ENCODE measurements at regions not wholly inside any gene's neighbourhood (a gene's known extent, or its start where the extent isn't known, plus 50 kb on each side); places are given as distances from the start of the nearest gene placed in this dataset.

DNA sequence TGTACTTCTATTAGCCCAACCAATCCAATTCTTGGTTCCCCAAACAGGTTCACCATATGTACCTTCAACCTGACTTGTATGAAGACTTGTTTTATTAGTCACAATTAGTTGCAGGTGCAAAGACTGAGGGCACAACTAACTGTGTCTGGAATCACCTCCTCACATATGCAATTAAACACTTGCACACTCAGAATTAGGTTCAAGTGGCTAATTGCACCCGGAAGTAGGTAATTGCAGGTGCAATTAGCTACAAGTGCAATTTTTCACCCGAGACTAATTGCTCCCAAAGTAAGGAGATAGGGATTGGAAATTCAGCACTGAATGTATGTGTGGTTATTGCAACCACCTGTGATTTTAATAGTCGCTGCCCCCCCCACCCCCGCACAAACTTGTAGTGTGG is 338.9 kb downstream of the ZSWIM6 start:
- CTCF ChIA-PET, result interaction anchor here (1.3 kb wide), 1 partner anchor 12 kb away, joined by 5 read pairs; no protein-coding TSS in a partner anchor
- Mint-ChIP-seq H3K4me3 (no peak overlapping the region), H3K36me3 (no peaks in the 10 kb centered on the region), H3K27me3 (peaks cover 13% of the 10 kb centered on the region), H3K9me3 (ENCODE audit: low read depth) (no peaks in the 10 kb centered on the region), H3K4me1 (peaks cover 3% of the 10 kb centered on the region), H3K27ac (no peak overlapping the region)
- DNase-seq, result no peak
- ATAC-seq, result no peak

DNA sequence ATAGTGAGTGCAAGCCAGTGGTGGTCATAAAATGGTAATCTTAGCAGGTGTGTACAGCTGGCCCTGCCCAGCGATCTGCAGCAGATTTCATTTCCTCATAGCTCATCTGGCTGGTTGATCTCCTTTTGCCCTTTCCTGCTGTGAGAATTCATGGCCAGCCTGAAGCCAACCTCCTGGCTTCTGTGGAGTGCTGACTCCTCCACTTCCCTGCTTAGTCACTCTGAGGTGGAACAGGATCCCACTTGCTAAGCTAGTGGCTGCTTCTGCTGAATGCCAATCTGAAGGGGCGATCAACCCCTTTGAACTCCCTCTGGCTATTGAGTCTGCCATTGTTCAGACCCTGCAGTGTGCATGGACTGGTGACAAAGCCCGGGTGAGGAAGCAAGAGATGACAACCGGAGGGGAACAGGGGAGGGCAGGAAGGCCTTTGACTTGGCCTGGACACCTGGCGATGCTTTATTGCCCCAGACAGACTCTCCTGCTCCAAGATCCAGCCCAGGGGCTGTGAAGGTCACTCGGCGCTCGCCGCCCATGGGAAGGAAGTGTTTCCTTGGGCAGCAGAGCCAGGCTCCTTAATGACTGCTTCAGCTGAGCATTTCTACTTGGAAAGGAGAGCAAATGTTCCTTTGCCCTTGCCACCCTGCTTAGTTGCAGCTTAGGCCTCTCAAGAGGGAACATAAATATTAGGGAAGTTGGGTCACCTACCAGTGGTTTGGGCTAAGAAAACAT is 341.1 kb downstream of the ZSWIM6 start:
- Mint-ChIP-seq H3K27ac (no peak overlapping the region), H3K27me3 (peaks cover 12% of the 10 kb centered on the region), H3K4me3 (no peak overlapping the region), H3K4me1 (no peaks in the 10 kb centered on the region), H3K9me3 (ENCODE audit: low read depth) (no peaks in the 10 kb centered on the region), H3K36me3 (no peaks in the 10 kb centered on the region)
- ATAC-seq (no peak), DNase-seq (no peak)
- CTCF ChIA-PET, result no interaction called here

DNA sequence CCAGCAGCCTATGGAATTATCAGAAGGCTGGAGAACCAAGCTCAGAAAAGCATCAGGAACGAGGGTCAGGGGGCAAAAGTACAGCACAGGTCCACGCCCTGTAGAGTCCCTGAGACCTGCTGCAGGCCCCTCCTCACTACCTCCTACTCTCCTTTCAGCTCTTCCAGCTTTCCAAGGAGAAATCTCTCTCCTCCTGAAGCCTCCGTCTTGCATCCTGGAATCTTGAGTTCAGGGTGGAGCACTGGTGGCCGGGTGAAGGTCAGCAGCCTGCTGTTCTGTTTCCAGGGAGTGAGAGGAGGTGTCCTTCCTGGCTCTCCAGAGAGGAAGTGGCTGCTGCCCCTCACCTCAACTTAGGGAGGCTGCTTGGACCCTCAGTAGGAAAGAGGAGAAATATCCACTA is 342.3 kb downstream of the ZSWIM6 start:
- Mint-ChIP-seq H3K4me1 (no peaks in the 10 kb centered on the region), H3K4me3 (no peak overlapping the region), H3K36me3 (no peaks in the 10 kb centered on the region), H3K27me3 (peaks cover 12% of the 10 kb centered on the region), H3K27ac (no peak overlapping the region), H3K9me3 (ENCODE audit: low read depth) (no peaks in the 10 kb centered on the region)
- CTCF ChIA-PET, result no interaction called here
- ATAC-seq (no peak), DNase-seq (no peak)

DNA sequence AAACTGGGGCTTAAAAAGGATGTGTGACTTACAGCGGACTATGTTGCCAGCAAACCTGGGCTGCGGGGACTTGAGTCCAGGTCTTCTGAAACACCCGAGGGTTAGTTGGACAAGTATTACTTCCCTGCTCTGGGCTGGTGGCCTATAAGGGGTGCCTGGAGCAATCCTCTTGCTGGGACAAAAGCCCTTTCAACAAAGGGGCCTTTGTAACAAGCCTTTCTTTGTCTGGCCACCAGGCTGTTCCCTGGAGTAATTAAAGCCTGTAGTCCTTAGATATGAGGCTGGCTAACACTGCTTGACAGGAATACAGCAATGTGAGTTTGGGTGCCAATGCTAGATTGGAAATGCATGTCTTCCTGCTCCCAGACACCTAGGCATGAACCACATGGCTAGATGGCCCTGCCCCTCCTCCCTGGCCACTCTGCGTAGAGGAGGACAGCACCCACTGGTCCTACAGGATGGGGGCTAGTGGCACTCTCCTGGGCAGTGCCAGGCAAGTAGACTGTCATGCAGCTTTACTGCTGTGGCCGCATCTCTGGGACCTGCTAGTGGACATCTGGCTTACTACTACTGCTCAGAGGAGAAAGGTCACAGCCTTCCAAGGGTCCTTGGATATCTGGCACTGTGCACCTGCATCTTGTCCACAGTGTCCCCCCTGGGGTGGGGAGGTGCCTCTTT is 343.1 kb downstream of the ZSWIM6 start:
- Mint-ChIP-seq H3K27ac (no peak overlapping the region), H3K9me3 (ENCODE audit: low read depth) (no peaks in the 10 kb centered on the region), H3K4me1 (no peaks in the 10 kb centered on the region), H3K27me3 (peaks cover 9% of the 10 kb centered on the region), H3K36me3 (no peaks in the 10 kb centered on the region), H3K4me3 (no peak overlapping the region)
- ATAC-seq (no peak), DNase-seq (no peak)
- CTCF ChIA-PET, result no interaction called here

DNA sequence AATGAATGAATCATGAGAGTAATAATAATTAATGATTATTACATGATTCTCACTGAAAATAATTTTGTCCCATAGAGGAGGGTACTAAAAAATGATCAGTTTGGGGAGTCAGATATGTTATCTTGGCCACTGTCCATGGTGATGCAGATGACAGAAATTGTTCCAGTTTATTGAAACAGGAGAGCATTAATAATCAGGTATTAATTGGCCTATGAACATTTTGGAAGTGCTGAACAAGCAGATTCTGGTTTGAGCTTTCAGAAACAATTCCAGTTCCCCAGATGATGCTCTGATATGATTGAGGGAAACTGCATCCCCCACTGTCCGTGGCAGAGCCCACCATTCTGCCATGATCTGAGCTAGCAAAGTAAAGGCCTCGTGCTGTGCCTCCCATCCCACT is 345.2 kb downstream of the ZSWIM6 start:
- Mint-ChIP-seq H3K4me3 (no peak overlapping the region), H3K27me3 (peaks cover 13% of the 10 kb centered on the region), H3K4me1 (no peaks in the 10 kb centered on the region), H3K36me3 (no peaks in the 10 kb centered on the region), H3K27ac (no peak overlapping the region), H3K9me3 (ENCODE audit: low read depth) (no peaks in the 10 kb centered on the region)
- CTCF ChIA-PET, result interaction anchor here (1.3 kb wide), 1 partner anchor 18 kb away, joined by 6 read pairs; no protein-coding TSS in a partner anchor
- ATAC-seq (no peak), DNase-seq (no peak)

DNA sequence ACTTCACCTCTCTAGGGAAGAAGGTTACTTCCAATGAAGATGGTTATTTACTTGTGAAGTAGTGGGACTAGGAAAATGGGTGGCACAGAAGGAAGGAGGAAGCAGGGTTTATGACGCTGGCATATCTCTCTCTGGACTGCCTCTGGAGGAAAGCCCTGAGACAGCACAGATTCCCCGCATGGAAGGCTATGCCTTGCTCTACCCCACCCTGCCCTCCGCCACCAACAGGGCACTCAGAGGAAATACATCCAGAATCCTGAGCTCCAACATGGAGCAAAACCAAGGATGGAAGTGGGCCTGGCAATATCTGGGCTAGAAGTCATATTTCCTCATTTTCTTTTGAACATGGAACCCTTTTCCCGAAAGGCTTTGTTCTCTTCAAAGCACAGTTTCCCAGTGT is 346.9 kb downstream of the ZSWIM6 start:
- no peaks in the 10 kb centered on the region for H3K36me3 Mint-ChIP-seq
- CTCF ChIA-PET, result no interaction called here

DNA sequence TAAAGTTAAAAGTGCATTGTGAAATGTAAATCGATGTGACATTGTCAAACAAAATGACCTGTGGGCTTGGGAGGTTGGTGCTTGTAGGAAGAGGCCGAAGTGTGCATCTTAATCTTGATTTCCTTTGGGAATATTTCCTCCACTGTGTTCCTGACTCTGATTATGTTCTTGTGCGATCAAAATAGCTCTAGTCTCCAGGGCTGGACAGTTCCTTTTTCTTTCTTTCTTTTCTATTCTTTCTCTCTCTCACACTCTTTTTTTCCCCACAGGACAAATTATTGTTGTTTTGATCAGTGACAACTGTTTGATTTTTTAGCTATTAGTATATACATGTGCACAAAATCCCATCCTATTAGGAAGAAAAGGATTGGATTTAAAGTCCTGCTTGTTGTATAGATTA is 347.5 kb downstream of the ZSWIM6 start:
- Mint-ChIP-seq H3K27ac (no peak overlapping the region), H3K4me3 (no peak overlapping the region), H3K9me3 (ENCODE audit: low read depth) (no peaks in the 10 kb centered on the region), H3K27me3 (peaks cover 17% of the 10 kb centered on the region), H3K36me3 (no peaks in the 10 kb centered on the region), H3K4me1 (no peaks in the 10 kb centered on the region)
- DNase-seq, result no peak
- CTCF ChIA-PET, result no interaction called here
- ATAC-seq, result no peak

More for the DNA sequence above, 346.9 kb downstream of the ZSWIM6 start:
- H3K4me1 Mint-ChIP-seq, result no peaks in the 10 kb centered on the region
- no peak overlapping the region for H3K4me3 Mint-ChIP-seq
- no peak for ATAC-seq
- DNase-seq, result no peak
- H3K9me3 Mint-ChIP-seq (ENCODE audit: low read depth), result no peaks in the 10 kb centered on the region
- no peak overlapping the region for H3K27ac Mint-ChIP-seq
- peaks cover 17% of the 10 kb centered on the region for H3K27me3 Mint-ChIP-seq

DNA sequence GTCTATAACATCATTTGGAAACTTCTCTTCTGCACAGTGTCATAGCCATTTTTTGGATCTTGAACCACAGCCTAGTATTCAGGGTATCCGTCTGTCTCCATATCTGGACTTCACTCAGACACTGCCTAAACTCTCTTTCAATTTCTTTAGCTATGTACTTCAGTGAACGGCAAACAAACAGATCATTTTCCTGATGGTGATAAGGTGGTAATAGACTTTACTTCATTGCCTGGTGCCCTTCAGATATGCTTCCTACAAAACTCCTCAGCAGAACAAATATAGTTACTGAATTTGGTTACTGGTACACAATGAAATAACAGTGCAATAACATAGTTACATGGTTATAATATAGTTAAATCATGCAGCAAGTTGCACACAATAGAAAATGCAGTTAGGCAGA is 348.2 kb downstream of the ZSWIM6 start:
- ATAC-seq, result no peak
- no peaks in the 10 kb centered on the region for H3K36me3 Mint-ChIP-seq
- H3K27me3 Mint-ChIP-seq, result peaks cover 17% of the 10 kb centered on the region
- CTCF ChIA-PET, result no interaction called here
- H3K27ac Mint-ChIP-seq, result no peak overlapping the region
- no peaks in the 10 kb centered on the region for H3K9me3 Mint-ChIP-seq (ENCODE audit: low read depth)
- no peak overlapping the region for H3K4me3 Mint-ChIP-seq
- no peak for DNase-seq
- H3K4me1 Mint-ChIP-seq, result no peaks in the 10 kb centered on the region

DNA sequence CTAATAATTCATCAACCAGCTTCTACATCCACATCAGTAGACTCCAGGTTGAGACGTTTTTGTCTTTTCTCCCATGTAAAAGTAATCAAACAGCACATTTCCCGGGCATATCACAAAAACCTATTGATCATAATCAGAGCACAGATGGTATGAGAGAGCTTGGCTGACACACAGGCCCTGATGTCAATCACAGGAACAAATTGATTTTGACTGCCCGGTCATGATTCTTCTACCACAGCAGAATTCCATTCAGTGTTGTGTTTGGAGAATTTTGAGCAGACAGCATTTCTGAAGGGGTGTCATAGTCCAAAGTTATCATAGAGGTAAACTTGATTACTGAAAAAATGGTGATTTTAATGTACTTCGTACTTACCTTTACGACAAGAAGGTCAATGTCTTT is 351.1 kb downstream of the ZSWIM6 start:
- DNase-seq (no peak), ATAC-seq (no peak)
- no peaks in the 10 kb centered on the region for H3K36me3 Mint-ChIP-seq
- CTCF ChIA-PET, result no interaction called here
- no peak overlapping the region for H3K27ac Mint-ChIP-seq
- H3K4me1 Mint-ChIP-seq, result no peaks in the 10 kb centered on the region
- no peak overlapping the region for H3K4me3 Mint-ChIP-seq
- no peaks in the 10 kb centered on the region for H3K9me3 Mint-ChIP-seq (ENCODE audit: low read depth)
- peaks cover 29% of the 10 kb centered on the region for H3K27me3 Mint-ChIP-seq

DNA sequence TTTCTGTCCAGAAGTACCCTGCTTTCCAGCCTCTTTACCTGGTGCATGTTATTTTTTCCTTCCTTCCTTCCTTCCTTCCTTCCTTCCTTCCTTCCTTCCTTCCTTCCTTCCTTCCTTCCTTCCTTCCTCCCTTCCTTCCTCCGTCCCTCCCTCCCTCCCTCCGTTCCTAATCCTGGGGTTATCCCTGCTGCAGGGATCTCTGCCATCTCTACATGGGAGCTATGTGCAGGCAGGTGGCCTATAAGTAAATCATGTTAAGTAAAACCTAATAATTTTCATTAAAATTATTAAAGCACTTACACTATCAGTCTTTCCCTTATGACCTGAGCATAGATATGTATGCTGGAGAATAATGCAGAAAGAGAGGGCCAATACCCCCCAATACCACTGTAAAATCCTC is 351.9 kb downstream of the ZSWIM6 start:
- DNase-seq, result no peak
- ATAC-seq, result no peak
- Mint-ChIP-seq H3K9me3 (ENCODE audit: low read depth) (no peaks in the 10 kb centered on the region), H3K27me3 (peaks cover 31% of the 10 kb centered on the region), H3K4me1 (no peaks in the 10 kb centered on the region), H3K27ac (no peak overlapping the region), H3K36me3 (no peaks in the 10 kb centered on the region), H3K4me3 (no peak overlapping the region)
- CTCF ChIA-PET, result no interaction called here

DNA sequence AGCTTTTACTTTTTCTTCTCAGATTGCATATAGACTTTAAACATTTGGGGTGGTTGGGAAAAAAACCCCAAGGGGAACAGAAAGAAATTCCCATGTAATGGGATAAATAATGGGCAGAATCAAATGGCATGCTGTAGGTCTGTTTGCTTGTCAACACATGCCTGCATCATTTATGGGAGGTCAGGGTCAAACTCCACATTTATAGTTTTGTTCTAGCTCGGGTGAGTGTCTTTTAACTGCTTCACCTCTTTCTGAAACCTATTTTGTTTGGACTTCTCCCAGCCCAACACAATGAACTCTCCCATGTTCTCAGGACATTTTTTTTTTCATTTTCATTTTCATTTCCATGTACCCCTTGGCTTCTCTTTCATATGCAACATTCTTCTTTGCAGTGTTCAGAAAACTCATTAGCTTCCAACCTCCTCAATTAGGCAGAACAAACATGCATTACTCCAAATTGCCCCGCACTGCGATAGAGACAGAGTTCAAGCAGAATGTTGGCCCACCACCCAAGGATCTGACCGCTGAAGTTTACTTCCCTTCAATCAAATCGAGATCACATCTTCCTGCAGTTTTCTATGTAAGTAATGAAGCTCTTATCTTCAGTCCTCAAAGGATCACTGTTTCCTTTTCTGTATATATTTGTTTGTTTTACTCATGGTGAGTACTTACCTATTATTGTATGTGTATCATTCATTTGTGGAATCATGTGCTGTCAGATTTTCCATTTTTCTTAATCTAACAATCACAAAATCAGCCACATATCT is 354.6 kb downstream of the ZSWIM6 start:
- ATAC-seq, result no peak
- CTCF ChIA-PET, result no interaction called here
- Mint-ChIP-seq H3K27ac (no peak overlapping the region), H3K36me3 (no peaks in the 10 kb centered on the region), H3K9me3 (ENCODE audit: low read depth) (no peaks in the 10 kb centered on the region), H3K4me3 (no peak overlapping the region), H3K27me3 (peaks cover 30% of the 10 kb centered on the region), H3K4me1 (no peaks in the 10 kb centered on the region)
- no peak for DNase-seq

DNA sequence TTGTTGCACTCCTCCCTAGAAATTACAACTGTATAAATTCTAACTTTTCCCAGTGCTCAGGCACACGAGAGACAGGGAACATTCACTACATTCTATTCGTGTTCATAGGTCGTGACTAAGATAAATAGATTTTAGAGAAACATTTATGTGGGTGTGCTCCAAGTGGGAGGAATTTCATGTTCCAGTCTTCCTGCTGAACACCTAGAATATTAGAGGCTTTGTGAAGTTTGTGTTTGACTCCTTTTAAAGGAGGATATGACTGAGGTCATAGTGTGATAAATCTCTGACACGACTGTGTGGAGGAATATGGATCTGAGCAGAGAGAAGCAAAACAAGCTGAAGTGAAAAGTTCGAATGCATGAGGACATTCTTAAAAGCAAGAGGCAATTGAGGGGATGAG is 355.3 kb downstream of the ZSWIM6 start:
- Mint-ChIP-seq H3K27ac (no peak overlapping the region), H3K4me1 (no peaks in the 10 kb centered on the region), H3K27me3 (peaks cover 27% of the 10 kb centered on the region), H3K4me3 (no peak overlapping the region), H3K9me3 (ENCODE audit: low read depth) (no peaks in the 10 kb centered on the region), H3K36me3 (no peaks in the 10 kb centered on the region)
- no peak for ATAC-seq
- CTCF ChIA-PET, result no interaction called here
- DNase-seq, result no peak

DNA sequence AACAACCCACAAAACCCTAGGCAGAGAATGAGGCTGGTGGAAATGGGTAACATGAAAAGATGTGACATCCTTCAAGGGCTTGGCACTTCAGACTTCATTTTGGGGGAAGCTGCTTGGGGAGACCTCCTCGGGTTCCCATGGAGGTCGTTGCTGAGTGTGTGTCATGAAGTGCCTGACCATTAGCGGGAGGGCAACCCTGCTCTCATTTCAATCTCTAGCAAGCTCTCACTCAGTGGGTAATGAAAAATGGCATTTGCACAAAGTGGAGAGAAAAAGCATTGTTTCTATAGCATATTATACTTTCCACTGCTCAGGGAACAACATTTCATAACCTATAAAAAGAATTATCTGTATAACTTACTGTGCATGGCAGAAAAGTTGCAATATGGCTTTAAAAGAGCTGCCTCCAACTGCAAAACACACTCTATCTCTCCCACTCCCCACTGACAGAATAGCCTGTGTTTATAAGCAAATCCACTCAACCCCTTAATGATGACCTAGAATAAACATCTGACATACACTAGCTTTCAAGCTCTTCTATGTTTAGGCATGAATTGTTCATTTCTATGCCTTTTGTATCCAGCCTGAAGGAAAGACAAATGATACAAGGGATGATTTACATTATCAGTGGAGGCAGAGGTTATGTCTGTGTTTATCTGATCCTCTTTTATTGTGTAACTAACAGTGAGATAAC is 357.2 kb downstream of the ZSWIM6 start:
- CTCF ChIA-PET, result no interaction called here
- Mint-ChIP-seq H3K9me3 (ENCODE audit: low read depth) (peaks cover 2% of the 10 kb centered on the region), H3K27me3 (peaks cover 23% of the 10 kb centered on the region), H3K27ac (no peak overlapping the region), H3K36me3 (no peaks in the 10 kb centered on the region), H3K4me3 (no peak overlapping the region), H3K4me1 (no peaks in the 10 kb centered on the region)
- no peak for DNase-seq
- no peak for ATAC-seq

Measured in activated CD8-positive, alpha-beta memory T cell treated with anti-CD3 and anti-CD28 coated beads, Interleukin-2, amount 10 ng/mL, durations not matched to agents 7 days and 5 days (primary cell).